Mesenchymal stem cell (in vitro differentiated cells and primary cell): ENCODE measurements at regions not wholly inside any gene's neighbourhood (a gene's known extent, or its start where the extent isn't known, plus 50 kb on each side); places are given as distances from the start of the nearest gene placed in this dataset.

Experiments
- DNase-seq: peaks from one replicate; pipeline ENCODE4 v3.0.0-alpha.2; 2013
- H2AFZ ChIP-seq: one replicate; pipeline ENCODE4 v1.6.1; 2013; ENCODE audit warnings: low read depth, mild to moderate bottlenecking, control low read depth, inconsistent platforms, low read length, moderate library complexity
- H2AK5ac ChIP-seq: 2 replicates; pipeline ENCODE4 v1.6.1; 2013; ENCODE audit warnings: low read length, moderate library complexity, mild to moderate bottlenecking, inconsistent platforms; ENCODE audit not compliant: severe bottlenecking
- H2BK120ac ChIP-seq: one replicate; pipeline ENCODE4 v1.6.1; 2013; ENCODE audit warnings: low read depth, mild to moderate bottlenecking, inconsistent platforms, low read length, moderate library complexity
- H2BK12ac ChIP-seq, 2 experiments: one replicate each; pipeline ENCODE4 v1.6.1; 2013; ENCODE audit warnings: inconsistent platforms in 2 of 2, low read length in 2 of 2, mild to moderate bottlenecking in 2 of 2, moderate library complexity in 2 of 2, control low read depth in 1 of 2
- H2BK15ac ChIP-seq: one replicate; pipeline ENCODE4 v1.6.1; 2013; ENCODE audit warnings: mild to moderate bottlenecking, low read depth, inconsistent platforms; ENCODE audit not compliant: poor library complexity, severe bottlenecking
- H2BK5ac ChIP-seq: 2 replicates; pipeline ENCODE4 v1.6.1; 2013; ENCODE audit warnings: low read depth, mild to moderate bottlenecking, low read length, control low read depth, inconsistent platforms; ENCODE audit not compliant: poor library complexity, severe bottlenecking
- H3K14ac ChIP-seq, 2 experiments: one replicate each; pipeline ENCODE4 v1.6.1; 2013; ENCODE audit warnings: inconsistent platforms in 2 of 2, low read length in 2 of 2, control low read depth in 1 of 2, mild to moderate bottlenecking in 1 of 2, moderate library complexity in 1 of 2
- H3K18ac ChIP-seq, 2 experiments: one replicate each; pipeline ENCODE4 v1.6.1; 2013; ENCODE audit warnings: inconsistent platforms in 2 of 2, low read length in 2 of 2, control low read depth in 1 of 2, low read depth in 1 of 2, mild to moderate bottlenecking in 1 of 2
- H3K23ac ChIP-seq, 2 experiments: one replicate each; pipeline ENCODE4 v1.6.1; 2013; ENCODE audit warnings: inconsistent platforms in 2 of 2, low read length in 2 of 2, mild to moderate bottlenecking in 2 of 2, moderate library complexity in 2 of 2, control low read depth in 1 of 2
- H3K27ac ChIP-seq: 2 replicates; pipeline ENCODE4 v1.5.1; 2013; ENCODE audit warnings: mild to moderate bottlenecking, moderate library complexity, low read length, control low read depth, inconsistent platforms; ENCODE audit not compliant: poor library complexity, severe bottlenecking
- H3K27me3 ChIP-seq, 2 experiments: 2 replicates each; pipeline versions ENCODE4 v1.6.1 to v1.7.0; 2013; ENCODE audit warnings: low read length in 2 of 2, mild to moderate bottlenecking in 2 of 2, moderate library complexity in 2 of 2, control low read depth in 1 of 2, inconsistent platforms in 1 of 2; ENCODE audit not compliant: control insufficient read depth in 1 of 2, insufficient read depth in 1 of 2
- H3K36me3 ChIP-seq, 2 experiments: 2 replicates each; pipeline versions ENCODE4 v1.6.1 to v1.7.0; 2013; ENCODE audit warnings: low read length in 2 of 2, control low read depth in 1 of 2, inconsistent platforms in 1 of 2, low read depth in 1 of 2, mild to moderate bottlenecking in 1 of 2; ENCODE audit not compliant: insufficient read depth in 2 of 2, control insufficient read depth in 1 of 2
- H3K4ac ChIP-seq, 2 experiments: one replicate each; pipeline ENCODE4 v1.6.1; 2013; ENCODE audit warnings: inconsistent platforms in 2 of 2, low read length in 2 of 2, mild to moderate bottlenecking in 2 of 2, moderate library complexity in 2 of 2, control low read depth in 1 of 2, low read depth in 1 of 2
- H3K4me1 ChIP-seq: 2 replicates; pipeline ENCODE4 v1.6.1; 2013; ENCODE audit warnings: low read depth, low read length, control low read depth; ENCODE audit not compliant: control insufficient read depth, insufficient read depth
- H3K4me2 ChIP-seq: 2 replicates; pipeline ENCODE4 v1.6.1; 2013; ENCODE audit warnings: low read length, mild to moderate bottlenecking, inconsistent platforms; ENCODE audit not compliant: poor library complexity, severe bottlenecking
- H3K4me3 ChIP-seq, 2 experiments: 2 replicates each; pipeline versions ENCODE4 v1.5.1 to v1.7.0; 2013; ENCODE audit warnings: low read length in 2 of 2, mild to moderate bottlenecking in 2 of 2, control low read depth in 1 of 2, low read depth in 1 of 2; ENCODE audit not compliant: insufficient read depth in 1 of 2
- H3K79me1 ChIP-seq: replicated peaks from 2 replicates; pipeline ENCODE4 v1.6.1; 2013; ENCODE audit warnings: mild to moderate bottlenecking, control low read depth, low read length, inconsistent platforms; ENCODE audit not compliant: poor library complexity, severe bottlenecking
- H3K9ac ChIP-seq: 2 replicates; pipeline ENCODE4 v1.7.0; 2013; ENCODE audit warnings: mild to moderate bottlenecking, low read length, moderate library complexity
- H3K9me3 ChIP-seq: 2 replicates; pipeline ENCODE4 v1.7.0; 2013; ENCODE audit warnings: mild to moderate bottlenecking, low read length; ENCODE audit not compliant: control insufficient read depth
- H4K8ac ChIP-seq: one replicate; pipeline ENCODE4 v1.6.1; 2013; ENCODE audit warnings: inconsistent platforms, mild to moderate bottlenecking, low read length, moderate library complexity
- H4K91ac ChIP-seq: one replicate; pipeline ENCODE4 v1.6.1; 2013; ENCODE audit warnings: mild to moderate bottlenecking, low read length, inconsistent platforms
- WGBS: methylation state at CpG from one replicate; pipeline ENCODE4 v1.1.7; 2013; ENCODE audit warnings: mixed read lengths; 5-methylcytosine and 5-hydroxymethylcytosine counted together

- H3K36me3 ChIP-seq = no peaks in the 10 kb centered on the region
- H3K4me3 ChIP-seq = no peak overlapping the region
- H3K4ac ChIP-seq = no peak overlapping the region
- no peak overlapping the region for H3K27ac ChIP-seq
- no peaks in the 10 kb centered on the region for H3K27me3 ChIP-seq
- H3K18ac ChIP-seq = no peak overlapping the region
- no peak overlapping the region for H4K91ac ChIP-seq
- peaks cover 4% of the 10 kb centered on the region for H3K9me3 ChIP-seq
- H3K4me1 ChIP-seq = no peaks in the 10 kb centered on the region
- no peak overlapping the region for H2BK5ac ChIP-seq
- no peak for DNase-seq
- no peak overlapping the region for H2BK15ac ChIP-seq
- no peak overlapping the region for H3K14ac ChIP-seq
- H3K9ac ChIP-seq = no peak overlapping the region
- no peak overlapping the region for H2AK5ac ChIP-seq
- no peaks in the 10 kb centered on the region for H3K79me1 ChIP-seq
- 55% methylated on average over 3 of the region's 5 CpGs for WGBS
- no peak overlapping the region for H2BK12ac ChIP-seq
- H2BK120ac ChIP-seq = no peak overlapping the region
- H2AFZ ChIP-seq = no peak overlapping the region
- no peak overlapping the region for H4K8ac ChIP-seq
- no peak overlapping the region for H3K23ac ChIP-seq
- no peak overlapping the region for H3K4me2 ChIP-seq
Measured at GRCh38 chrX:22516893-22517292, 244.2 kb downstream of the CBLL2 start.

GRCh38 chrX:22520128-22520828 is 247.6 kb downstream of the CBLL2 start:
- 81% methylated on average over 4 of the region's 5 CpGs for WGBS
- no peak overlapping the region for H3K18ac ChIP-seq

GRCh38 chrX:22526339-22526738 is 253.6 kb downstream of the CBLL2 start:
- H2AFZ ChIP-seq = no peak overlapping the region
- no peaks in the 10 kb centered on the region for H3K27me3 ChIP-seq
- H3K27ac ChIP-seq = no peak overlapping the region
- H2BK120ac ChIP-seq = no peak overlapping the region
- H3K4me3 ChIP-seq = no peak overlapping the region
- H2BK12ac ChIP-seq = no peak overlapping the region
- H2BK5ac ChIP-seq = no peak overlapping the region
- no peak for DNase-seq
- no peaks in the 10 kb centered on the region for H3K36me3 ChIP-seq
- H3K9ac ChIP-seq = no peak overlapping the region
- peaks cover 2% of the 10 kb centered on the region for H3K9me3 ChIP-seq
- no peak overlapping the region for H3K23ac ChIP-seq
- no peak overlapping the region for H2BK15ac ChIP-seq
- WGBS = no CpG with 5 or more reads among the region's 3 CpGs
- H3K4ac ChIP-seq = no peak overlapping the region
- no peaks in the 10 kb centered on the region for H3K4me1 ChIP-seq
- H4K8ac ChIP-seq = no peak overlapping the region
- no peak overlapping the region for H3K14ac ChIP-seq
- no peaks in the 10 kb centered on the region for H3K79me1 ChIP-seq
- H2AK5ac ChIP-seq = no peak overlapping the region
- H3K18ac ChIP-seq = no peak overlapping the region
- no peak overlapping the region for H4K91ac ChIP-seq
- no peak overlapping the region for H3K4me2 ChIP-seq

More at GRCh38 chrX:22520128-22520828, 247.6 kb downstream of the CBLL2 start:
- Histone ChIP-seq H2AFZ (no peak overlapping the region), H3K23ac (no peak overlapping the region), H4K91ac (no peak overlapping the region), H3K79me1 (no peaks in the 10 kb centered on the region), H4K8ac (no peak overlapping the region), H2BK12ac (no peak overlapping the region), H3K4me2 (no peak overlapping the region), H3K36me3 (no peaks in the 10 kb centered on the region), H3K4ac (no peak overlapping the region), H3K4me3 (no peak overlapping the region), H3K14ac (no peak overlapping the region), H3K9me3 (peaks cover 4% of the 10 kb centered on the region), H2AK5ac (no peak overlapping the region), H3K9ac (no peak overlapping the region), H3K4me1 (no peaks in the 10 kb centered on the region), H2BK5ac (no peak overlapping the region), H3K27ac (no peak overlapping the region), H3K27me3 (no peaks in the 10 kb centered on the region), H2BK15ac (no peak overlapping the region), H2BK120ac (no peak overlapping the region)
- DNase-seq = no peak

GRCh38 chrX:22527302-22527701 is 254.6 kb downstream of the CBLL2 start:
- Histone ChIP-seq H3K9me3 (no peaks in the 10 kb centered on the region), H2BK120ac (no peak overlapping the region), H3K4me2 (no peak overlapping the region), H4K91ac (no peak overlapping the region), H3K14ac (no peak overlapping the region), H3K4me3 (no peak overlapping the region), H3K36me3 (no peaks in the 10 kb centered on the region), H3K4me1 (no peaks in the 10 kb centered on the region), H2BK15ac (no peak overlapping the region), H3K9ac (no peak overlapping the region), H3K27me3 (no peaks in the 10 kb centered on the region), H3K79me1 (no peaks in the 10 kb centered on the region), H2AK5ac (no peak overlapping the region), H3K4ac (no peak overlapping the region), H2BK5ac (no peak overlapping the region), H2BK12ac (no peak overlapping the region), H3K18ac (no peak overlapping the region), H4K8ac (no peak overlapping the region), H3K23ac (no peak overlapping the region), H3K27ac (no peak overlapping the region), H2AFZ (no peak overlapping the region)
- no peak for DNase-seq
- WGBS = no CpG with 5 or more reads among the region's 1 CpG
